HEK293 (cell line): ENCODE measurements at regions not wholly inside any gene's neighbourhood (a gene's known extent, or its start where the extent isn't known, plus 50 kb on each side); places are given as distances from the start of the nearest gene placed in this dataset.

Source experiments
- CTCF ChIA-PET: fragments of 350-600 bp; formaldehyde crosslinking; extraction: SDS; loops from one replicate; lab custom pipeline; 2021; ENCODE audit warnings: antibody characterized with exemption; lab: Yijun Ruan, JAX
- POLR2A ChIA-PET: fragments of 300-600 bp; formaldehyde crosslinking; extraction: SDS; loops from one replicate; lab custom pipeline; 2020; ENCODE audit warnings: antibody characterized with exemption, inconsistent platforms; lab: Yijun Ruan, JAX
- H3K27ac ChIP-seq: fragments of 200-500 bp; sonication (Bioruptor generic); 2 replicates; pipeline ENCODE4 v1.5.1; 2014; ENCODE audit warnings: low read depth, low read length, control low read depth, inconsistent platforms; ENCODE audit errors: extremely low read depth
- H3K36me3 ChIP-seq, 2 experiments: fragments of 200-500 bp in 1 of 2; sonication (Bioruptor generic) in 1 of 2; 1 replicate in 1 of 2; 2 replicates in 1 of 2; pipeline ENCODE4 v1.5.1; 2014 to 2017; ENCODE audit warnings: inconsistent platforms in 2 of 2, low read length in 2 of 2; ENCODE audit not compliant: control insufficient read depth in 2 of 2, insufficient read depth in 1 of 2
- H3K4me1 ChIP-seq: fragments of 200-500 bp; sonication (Bioruptor generic); 2 replicates; pipeline ENCODE4 v1.5.1; 2014; ENCODE audit warnings: mild to moderate bottlenecking, low read length, inconsistent platforms; ENCODE audit not compliant: control insufficient read depth, insufficient read depth
- H3K4me3 ChIP-seq: 2 replicates; pipeline ENCODE4 v1.5.1; 2011; ENCODE audit warnings: low read depth, mild to moderate bottlenecking, control low read depth, low read length, moderate library complexity
- H3K9me3 ChIP-seq: fragments of 200-500 bp; sonication (Bioruptor generic); 2 replicates; pipeline ENCODE4 v1.5.1; 2014; ENCODE audit warnings: low read depth, low read length, inconsistent platforms; ENCODE audit not compliant: control insufficient read depth, insufficient read depth
- AEBP2 ChIP-seq: fragments of 450-650 bp; formaldehyde crosslinking; IDR thresholded peaks from 2 replicates; pipeline ENCODE4 v1.5.1; 2016; ENCODE audit warnings: missing biosample characterization, missing genetic modification characterization, borderline replicate concordance
- FEZF1 ChIP-seq: fragments of 450-650 bp; formaldehyde crosslinking; IDR thresholded peaks from 2 replicates; pipeline ENCODE4 v1.5.1; 2016; ENCODE audit warnings: missing biosample characterization, missing genetic modification characterization
- GLIS2 ChIP-seq: fragments of 450-650 bp; formaldehyde crosslinking; IDR thresholded peaks from 2 replicates; pipeline ENCODE4 v1.5.1; 2016; ENCODE audit warnings: missing biosample characterization, missing genetic modification characterization
- REST ChIP-seq: fragments of 450-650 bp; formaldehyde crosslinking; IDR thresholded peaks from 2 replicates; pipeline ENCODE4 v1.5.1; 2016; ENCODE audit warnings: missing biosample characterization, missing genetic modification characterization
- SCRT2 ChIP-seq: fragments of 450-650 bp; formaldehyde crosslinking; IDR thresholded peaks from 2 replicates; pipeline ENCODE4 v1.5.1; 2016; ENCODE audit warnings: missing biosample characterization, missing genetic modification characterization
- TSHZ1 ChIP-seq: fragments of 450-650 bp; formaldehyde crosslinking; IDR thresholded peaks from 2 replicates; pipeline ENCODE4 v1.5.1; 2016; ENCODE audit warnings: missing biosample characterization, missing genetic modification characterization, borderline replicate concordance
- ZBTB21 ChIP-seq: fragments of 450-650 bp; formaldehyde crosslinking; IDR thresholded peaks from 2 replicates; pipeline ENCODE4 v1.5.1; 2017; ENCODE audit warnings: missing biosample characterization, missing genetic modification characterization
- ZBTB26 ChIP-seq: fragments of 450-650 bp; formaldehyde crosslinking; optimal IDR thresholded peaks from 2 replicates; pipeline ENCODE3; 2016; ENCODE audit warnings: missing biosample characterization, mild to moderate bottlenecking, missing genetic modification characterization
- ZNF155 ChIP-seq: fragments of 450-650 bp; formaldehyde crosslinking; IDR thresholded peaks from 2 replicates; pipeline ENCODE4 v1.5.1; 2016; ENCODE audit warnings: missing biosample characterization, missing genetic modification characterization
- ZNF2 ChIP-seq: fragments of 450-650 bp; formaldehyde crosslinking; IDR thresholded peaks from 2 replicates; pipeline ENCODE4 v1.5.1; 2016; ENCODE audit warnings: missing biosample characterization, missing genetic modification characterization
- ZNF211 ChIP-seq: fragments of 450-650 bp; formaldehyde crosslinking; IDR thresholded peaks from 2 replicates; pipeline ENCODE4 v1.5.1; 2016; ENCODE audit warnings: low read depth, missing biosample characterization, missing genetic modification characterization
- ZNF335 ChIP-seq: fragments of 450-650 bp; formaldehyde crosslinking; conservative IDR thresholded peaks from 2 replicates; pipeline ENCODE4 v1.5.1; 2016; ENCODE audit warnings: missing biosample characterization, missing genetic modification characterization
- ZNF362 ChIP-seq: fragments of 450-650 bp; formaldehyde crosslinking; IDR thresholded peaks from 2 replicates; pipeline ENCODE4 v1.5.1; 2016; ENCODE audit warnings: missing biosample characterization, missing genetic modification characterization
- ZNF391 ChIP-seq: fragments of 450-650 bp; formaldehyde crosslinking; IDR thresholded peaks from 2 replicates; pipeline ENCODE4 v1.5.1; 2016; ENCODE audit warnings: low read depth, missing biosample characterization, missing genetic modification characterization, borderline replicate concordance
- ZNF398 ChIP-seq: fragments of 450-650 bp; formaldehyde crosslinking; IDR thresholded peaks from 2 replicates; pipeline ENCODE4 v1.5.1; 2017; ENCODE audit warnings: missing biosample characterization, missing genetic modification characterization
- ZNF473 ChIP-seq: fragments of 450-650 bp; formaldehyde crosslinking; IDR thresholded peaks from 2 replicates; pipeline ENCODE4 v1.5.1; 2017; ENCODE audit warnings: missing biosample characterization, missing genetic modification characterization
- ZNF514 ChIP-seq: fragments of 450-650 bp; formaldehyde crosslinking; IDR thresholded peaks from 2 replicates; pipeline ENCODE4 v1.5.1; 2016; ENCODE audit warnings: missing biosample characterization, missing genetic modification characterization
- ZNF529 ChIP-seq: fragments of 450-650 bp; formaldehyde crosslinking; IDR thresholded peaks from 2 replicates; pipeline ENCODE4 v1.5.1; 2017; ENCODE audit warnings: missing genetic modification characterization, missing biosample characterization; ENCODE audit not compliant: insufficient replicate concordance
- ZNF645 ChIP-seq: fragments of 450-650 bp; formaldehyde crosslinking; IDR thresholded peaks from 2 replicates; pipeline ENCODE4; 2016; ENCODE audit warnings: missing biosample characterization, missing genetic modification characterization
- ZSCAN30 ChIP-seq: fragments of 450-650 bp; IDR thresholded peaks from 2 replicates; pipeline ENCODE4 v1.5.1; 2018; ENCODE audit warnings: missing biosample characterization, mild to moderate bottlenecking, missing genetic modification characterization, moderate library complexity

- TF ChIP-seq TSHZ1 (tag by site-specific recombination), result no peak
- no peak for TF ChIP-seq FEZF1
- no peak for TF ChIP-seq ZNF391 (tag by site-specific recombination)
- ChIA-PET POLR2A (no interaction called here), CTCF (no interaction called here)
- no peaks in the 10 kb centered on the region for H3K9me3 ChIP-seq
- no peaks in the 10 kb centered on the region for H3K4me1 ChIP-seq
- H3K36me3 ChIP-seq, result no peaks in the 10 kb centered on the region
- no peak overlapping the region for H3K27ac ChIP-seq
- no peak overlapping the region for H3K4me3 ChIP-seq
Measured at GRCh38 chr4:27210956-27211355, 350.3 kb downstream of the STIM2 start.

- H3K4me3 ChIP-seq, result no peak overlapping the region
- H3K27ac ChIP-seq, result no peak overlapping the region
- TF ChIP-seq SCRT2 (tag by site-specific recombination), result no peak
- no peak for TF ChIP-seq ZNF398 (tag by site-specific recombination)
- no peak for TF ChIP-seq ZNF335 (tag by site-specific recombination)
- no peak for TF ChIP-seq ZNF362
- TF ChIP-seq ZNF529, result no peak
- no peak for TF ChIP-seq AEBP2 (tag by site-specific recombination)
- TF ChIP-seq ZNF645 (tag by site-specific recombination), result no peak
- TF ChIP-seq GLIS2 (tag by site-specific recombination), result no peak
- no peak for TF ChIP-seq ZBTB26 (tag by site-specific recombination)
- TF ChIP-seq ZNF473 (tag by site-specific recombination), result no peak
- TF ChIP-seq REST (tag by site-specific recombination), result no peak
- TF ChIP-seq ZNF2 (tag by site-specific recombination), result no peak
- TF ChIP-seq ZNF211 (tag by site-specific recombination), result no peak
- TF ChIP-seq ZNF514, result no peak
- TF ChIP-seq ZNF155 (tag by site-specific recombination), result no peak
- TF ChIP-seq ZBTB21 (tag by site-specific recombination), result no peak
- TF ChIP-seq ZSCAN30 (tag by site-specific recombination), result no peak
- H3K4me1 ChIP-seq, result no peaks in the 10 kb centered on the region
- H3K9me3 ChIP-seq, result no peaks in the 10 kb centered on the region
- ChIA-PET POLR2A (no interaction called here), CTCF (no interaction called here)
- H3K36me3 ChIP-seq, result no peaks in the 10 kb centered on the region
Measured at GRCh38 chr4:27214010-27214409, 353.4 kb downstream of the STIM2 start.
